ENCODE measurements at regions not wholly inside any gene's neighbourhood (a gene's known extent, or its start where the extent isn't known, plus 50 kb on each side); places are given as distances from the start of the nearest gene placed in this dataset.
A peak's percentile ranks its signal among the peaks of the same experiment; 100 is the strongest.

DNA sequence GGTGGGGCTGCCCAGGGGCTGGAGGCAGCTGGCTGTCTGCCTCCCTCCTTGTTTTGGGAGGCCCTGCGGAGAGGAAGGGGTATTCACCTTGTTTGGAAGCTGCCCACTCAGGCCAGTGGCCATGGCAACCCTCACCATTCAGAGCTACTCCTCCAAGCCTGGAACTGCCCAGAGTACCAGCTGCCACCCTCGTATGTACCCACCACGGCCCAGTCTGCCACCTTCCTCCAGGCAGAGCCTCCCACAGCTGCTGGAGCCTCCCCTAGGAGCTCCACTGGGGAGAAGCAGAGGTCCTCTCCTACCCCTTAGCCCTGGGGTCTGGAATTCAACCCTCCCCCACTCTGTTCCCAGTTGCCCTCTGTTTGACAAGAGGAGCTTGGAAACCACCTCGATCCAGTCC is 90.7 kb downstream of the AXIN2 start:
- no peaks in the 10 kb centered on the region for H3K9me3 ChIP-seq
- H3K36me3 ChIP-seq = no peaks in the 10 kb centered on the region

DNA sequence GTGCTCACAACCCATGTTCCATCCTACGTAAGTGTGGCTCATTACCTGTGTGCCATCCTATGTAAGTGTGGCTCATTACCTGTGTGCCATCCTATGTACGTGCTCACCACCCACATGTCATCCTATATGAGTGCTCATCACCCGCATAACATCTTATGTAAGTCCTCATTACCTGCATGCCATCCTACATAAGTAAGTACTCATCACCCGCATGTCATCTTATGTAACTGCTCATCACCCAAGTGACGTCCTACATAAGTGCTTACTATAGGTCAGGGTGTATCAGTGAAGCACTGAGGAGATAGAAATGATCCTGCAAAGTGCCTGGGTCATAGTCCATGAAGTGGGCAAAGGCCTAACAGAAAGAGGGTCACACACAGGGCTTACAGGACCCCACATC is 93.1 kb downstream of the AXIN2 start:
- H3K4me3 ChIP-seq = no peak overlapping the region
- intact Hi-C loops (cut with DNase I; ENCODE audit: low total_unique reads) = no loop called here
- H3K9me3 ChIP-seq = no peaks in the 10 kb centered on the region
- H3K4me1 ChIP-seq = peaks cover 0 to 2% of the 10 kb centered on the region in 2 donors
- no peaks in the 10 kb centered on the region for H3K36me3 ChIP-seq
- DNase-seq = no peak
- H3K27ac ChIP-seq = no peak overlapping the region
- no peak for TF ChIP-seq POLR2A (IDR thresholded peaks at IDR 0.05)
- TF ChIP-seq, protein P1, sequence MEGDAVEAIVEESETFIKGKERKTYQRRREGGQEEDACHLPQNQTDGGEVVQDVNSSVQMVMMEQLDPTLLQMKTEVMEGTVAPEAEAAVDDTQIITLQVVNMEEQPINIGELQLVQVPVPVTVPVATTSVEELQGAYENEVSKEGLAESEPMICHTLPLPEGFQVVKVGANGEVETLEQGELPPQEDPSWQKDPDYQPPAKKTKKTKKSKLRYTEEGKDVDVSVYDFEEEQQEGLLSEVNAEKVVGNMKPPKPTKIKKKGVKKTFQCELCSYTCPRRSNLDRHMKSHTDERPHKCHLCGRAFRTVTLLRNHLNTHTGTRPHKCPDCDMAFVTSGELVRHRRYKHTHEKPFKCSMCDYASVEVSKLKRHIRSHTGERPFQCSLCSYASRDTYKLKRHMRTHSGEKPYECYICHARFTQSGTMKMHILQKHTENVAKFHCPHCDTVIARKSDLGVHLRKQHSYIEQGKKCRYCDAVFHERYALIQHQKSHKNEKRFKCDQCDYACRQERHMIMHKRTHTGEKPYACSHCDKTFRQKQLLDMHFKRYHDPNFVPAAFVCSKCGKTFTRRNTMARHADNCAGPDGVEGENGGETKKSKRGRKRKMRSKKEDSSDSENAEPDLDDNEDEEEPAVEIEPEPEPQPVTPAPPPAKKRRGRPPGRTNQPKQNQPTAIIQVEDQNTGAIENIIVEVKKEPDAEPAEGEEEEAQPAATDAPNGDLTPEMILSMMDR (IDR thresholded peaks at IDR 0.05) = no peak
- H3K27me3 ChIP-seq = no peaks in the 10 kb centered on the region

More for the DNA sequence above, 90.7 kb downstream of the AXIN2 start:
- DNase-seq = no peak
- Histone ChIP-seq H3K4me3 (no peak overlapping the region), H3K27me3 (no peaks in the 10 kb centered on the region), H3K27ac (no peak overlapping the region), H3K4me1 (peaks cover 0 to 4% of the 10 kb centered on the region in 2 donors)
- no peak for TF ChIP-seq POLR2A (IDR thresholded peaks at IDR 0.05)
- TF ChIP-seq, protein P1 (IDR thresholded peaks at IDR 0.05) = no peak
- intact Hi-C loops (cut with DNase I; ENCODE audit: low total_unique reads) = no loop called here

DNA sequence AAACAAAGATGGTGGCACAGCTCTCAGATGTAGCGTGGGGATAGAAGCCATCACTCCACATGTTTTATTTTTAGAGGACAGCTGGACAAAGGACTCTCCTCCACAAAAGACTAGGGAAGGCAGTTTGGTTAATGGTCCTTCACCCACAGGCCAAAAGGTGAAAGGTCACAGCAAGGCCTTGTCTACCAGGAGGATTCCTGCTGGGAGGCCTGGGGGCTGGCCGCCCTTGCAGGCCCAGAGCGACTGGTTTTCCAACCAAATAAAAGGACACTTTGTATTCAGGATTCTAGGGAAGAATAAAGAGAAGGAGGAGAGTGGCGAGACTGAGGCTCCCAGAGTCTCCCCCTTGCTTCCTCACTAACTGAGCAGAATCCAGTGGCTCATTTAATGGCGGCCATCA is 94.3 kb downstream of the AXIN2 start:
- Histone ChIP-seq H3K4me3 (no peak overlapping the region), H3K4me1 (no peaks in the 10 kb centered on the region), H3K27ac (no peak overlapping the region), H3K36me3 (no peaks in the 10 kb centered on the region), H3K9me3 (no peaks in the 10 kb centered on the region), H3K27me3 (no peaks in the 10 kb centered on the region)
- intact Hi-C loops (cut with DNase I; ENCODE audit: low total_unique reads) = no loop called here
- DNase-seq = no peak
- TF ChIP-seq, protein P1 (IDR thresholded peaks at IDR 0.05) = no peak
- TF ChIP-seq POLR2A (IDR thresholded peaks at IDR 0.05) = no peak

DNA sequence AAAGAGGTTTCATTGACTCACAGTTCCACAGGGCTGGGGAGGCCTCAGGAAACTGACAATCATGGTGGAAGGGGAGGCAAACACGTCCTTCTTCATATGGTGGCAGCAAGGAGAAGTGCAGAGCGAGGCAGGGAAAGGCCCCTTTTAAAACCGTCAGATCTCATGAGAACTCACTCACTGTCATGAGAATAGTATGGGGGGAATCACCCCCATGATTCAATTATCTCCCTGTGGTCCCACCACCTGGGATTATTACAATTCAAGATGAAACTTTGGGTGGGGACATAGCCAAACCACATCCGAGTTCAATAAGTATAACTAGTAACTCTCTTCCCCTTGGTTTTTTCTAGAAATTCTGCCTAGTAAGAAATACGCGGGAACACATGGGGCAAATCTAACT is 94.9 kb downstream of the AXIN2 start:
- no peaks in the 10 kb centered on the region for H3K9me3 ChIP-seq
- H3K4me1 ChIP-seq = no peaks in the 10 kb centered on the region
- H3K4me3 ChIP-seq = no peak overlapping the region
- no peak for TF ChIP-seq POLR2A (IDR thresholded peaks at IDR 0.05)
- TF ChIP-seq, protein P1 (IDR thresholded peaks at IDR 0.05) = no peak
- no peak overlapping the region for H3K27ac ChIP-seq
- no peaks in the 10 kb centered on the region for H3K36me3 ChIP-seq
- H3K27me3 ChIP-seq = no peaks in the 10 kb centered on the region
- DNase-seq = no peak
- intact Hi-C loops (cut with DNase I; ENCODE audit: low total_unique reads) = no loop called here

DNA sequence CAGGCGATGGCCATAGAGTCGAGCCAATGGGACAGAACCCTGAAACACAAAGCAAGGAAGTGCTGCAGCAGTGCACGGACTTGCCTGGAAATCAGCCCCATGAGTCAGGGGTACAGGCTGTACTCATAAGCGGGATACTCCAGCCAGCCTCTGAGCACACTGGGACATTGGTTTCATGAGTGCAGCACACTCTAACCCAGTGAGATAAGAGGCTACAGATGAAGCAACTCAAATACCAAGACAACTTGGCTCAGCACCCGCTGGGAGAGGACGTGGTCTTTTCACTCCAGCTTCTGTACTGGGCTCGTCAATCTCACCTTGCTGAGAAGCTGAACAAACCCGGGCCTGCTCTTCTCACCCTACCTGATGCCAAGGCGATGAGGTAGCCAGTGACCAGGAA is 98.2 kb downstream of the AXIN2 start:
- Histone ChIP-seq H3K4me3 (no peak overlapping the region), H3K36me3 (no peaks in the 10 kb centered on the region), H3K27me3 (no peaks in the 10 kb centered on the region), H3K27ac (no peak overlapping the region), H3K4me1 (no peaks in the 10 kb centered on the region), H3K9me3 (no peaks in the 10 kb centered on the region)
- intact Hi-C loops (cut with DNase I; ENCODE audit: low total_unique reads) = no loop called here
- peak; percentile 58 to 63 for DNase-seq
- TF ChIP-seq, protein P1 (IDR thresholded peaks at IDR 0.05) = no peak
- TF ChIP-seq POLR2A (IDR thresholded peaks at IDR 0.05) = no peak
